Activated CD8-positive, alpha-beta T cell treated with anti-CD3 and anti-CD28 coated beads for 36 hours (primary cell): ENCODE measurements at regions not wholly inside any gene's neighbourhood (a gene's known extent, or its start where the extent isn't known, plus 50 kb on each side); places are given as distances from the start of the nearest gene placed in this dataset.

Experiments
- ATAC-seq: fragments of 200-7000 bp; cut with Tn5 transposase; one replicate; pipeline ENCODE4 v1.10.0; 2021; ENCODE audit warnings: mild to moderate bottlenecking, moderate library complexity
- CTCF ChIA-PET: fragments of 350-600 bp; sonication (Branson Sonifier 250); formaldehyde crosslinking; loops from one replicate; lab custom pipeline; 2021; ENCODE audit warnings: antibody characterized with exemption; lab: Charles Lee
- POLR2A ChIA-PET: fragments of 350-600 bp; sonication (Branson Sonifier 250); formaldehyde crosslinking; loops from one replicate; lab custom pipeline; 2021; ENCODE audit warnings: antibody characterized with exemption; lab: Charles Lee
- DNase-seq: peaks from one replicate; pipeline ENCODE4 v3.0.0-alpha.2; 2020
- H3K27ac Mint-ChIP-seq: one replicate; pipeline ENCODE4 v1.8.0; 2021; ENCODE audit warnings: mild to moderate bottlenecking, mixed read lengths
- H3K27me3 Mint-ChIP-seq: one replicate; pipeline ENCODE4 v1.8.0; 2021; ENCODE audit warnings: mixed read lengths
- H3K36me3 Mint-ChIP-seq: one replicate; pipeline ENCODE4 v1.8.0; 2021; ENCODE audit warnings: low read depth, mixed read lengths
- H3K4me1 Mint-ChIP-seq: one replicate; pipeline ENCODE4 v1.8.0; 2021; ENCODE audit warnings: low read depth, mixed read lengths
- H3K4me3 Mint-ChIP-seq: one replicate; pipeline ENCODE4 v1.8.0; 2021; ENCODE audit warnings: mild to moderate bottlenecking, moderate library complexity, mixed read lengths
- H3K9me3 Mint-ChIP-seq: one replicate; pipeline ENCODE4 v1.8.0; 2021; ENCODE audit warnings: mixed read lengths
- intact Hi-C: fragments of 100-400 bp; cut with micrococcal nuclease; formaldehyde crosslinking; loops from one replicate; pipeline ENCODE4 v1.10.0; 2022
- TF ChIP-seq, protein P1 (sequence below): fragments of 200-600 bp; IDR thresholded peaks from one replicate; pipeline ENCODE4 v1.8.0; 2022; ENCODE audit warnings: antibody characterized with exemption, mild to moderate bottlenecking

DNA sequence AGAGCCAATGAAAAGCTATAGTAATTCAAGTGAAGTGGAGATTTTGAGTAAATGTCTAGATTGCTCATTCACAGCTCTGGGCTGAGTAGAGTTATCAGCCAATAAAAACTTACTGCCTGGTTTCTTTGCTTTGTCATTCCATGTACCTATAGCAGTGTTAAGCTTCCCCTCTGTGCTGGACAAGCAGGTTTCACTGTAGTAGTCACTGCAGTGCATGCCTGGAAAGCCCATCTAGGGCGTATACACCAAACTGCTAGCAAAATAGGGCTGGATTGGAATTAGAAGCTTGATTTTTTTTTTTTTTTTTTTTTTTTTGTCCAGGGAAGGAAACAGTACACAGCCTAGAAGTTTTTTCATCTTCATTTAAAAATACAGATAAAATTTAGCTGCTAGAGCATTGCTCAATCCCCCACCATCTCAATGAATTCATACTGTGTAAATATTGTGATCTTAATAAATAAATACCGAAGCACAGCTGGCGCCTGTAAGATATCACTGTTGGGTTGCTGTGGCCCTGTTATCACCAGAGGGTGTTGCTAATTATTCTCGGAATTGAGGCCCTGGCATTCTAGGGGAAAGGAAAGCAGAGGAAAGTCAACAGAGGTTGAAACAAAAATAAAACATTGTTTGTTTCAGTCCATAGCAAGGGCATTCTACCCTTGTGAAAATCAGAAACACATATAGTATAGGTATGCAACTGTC lies 968.5 kb upstream of the GJE1 start:
- no peak for ATAC-seq
- CTCF ChIA-PET = no interaction called here
- H3K27ac Mint-ChIP-seq = no peak overlapping the region

DNA sequence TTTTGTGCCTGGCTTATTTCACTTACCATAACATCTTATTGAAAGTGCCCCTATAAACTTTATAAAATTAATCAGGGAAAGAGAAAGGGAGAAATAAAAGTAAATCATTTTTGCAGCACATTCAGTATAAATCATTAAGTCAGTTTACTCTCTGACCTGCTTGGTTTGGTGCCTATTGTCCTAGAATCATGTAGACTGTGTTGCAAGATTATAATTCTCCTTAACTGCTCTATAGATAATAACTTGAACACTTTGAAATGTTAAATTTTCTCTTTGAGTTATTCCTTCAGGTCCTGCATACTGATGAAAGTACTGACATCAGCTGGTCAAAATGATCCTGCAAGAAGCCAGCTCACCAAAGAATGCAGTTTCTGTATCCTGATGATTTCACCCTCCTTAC lies 969.6 kb upstream of the GJE1 start:
- H3K4me1 Mint-ChIP-seq = no peaks in the 10 kb centered on the region

More for the DNA sequence above, 968.5 kb upstream of the GJE1 start:
- Mint-ChIP-seq H3K4me3 (no peak overlapping the region), H3K9me3 (no peaks in the 10 kb centered on the region), H3K27me3 (peaks cover 2% of the 10 kb centered on the region), H3K4me1 (no peaks in the 10 kb centered on the region), H3K36me3 (no peaks in the 10 kb centered on the region)
- TF ChIP-seq, protein P1, sequence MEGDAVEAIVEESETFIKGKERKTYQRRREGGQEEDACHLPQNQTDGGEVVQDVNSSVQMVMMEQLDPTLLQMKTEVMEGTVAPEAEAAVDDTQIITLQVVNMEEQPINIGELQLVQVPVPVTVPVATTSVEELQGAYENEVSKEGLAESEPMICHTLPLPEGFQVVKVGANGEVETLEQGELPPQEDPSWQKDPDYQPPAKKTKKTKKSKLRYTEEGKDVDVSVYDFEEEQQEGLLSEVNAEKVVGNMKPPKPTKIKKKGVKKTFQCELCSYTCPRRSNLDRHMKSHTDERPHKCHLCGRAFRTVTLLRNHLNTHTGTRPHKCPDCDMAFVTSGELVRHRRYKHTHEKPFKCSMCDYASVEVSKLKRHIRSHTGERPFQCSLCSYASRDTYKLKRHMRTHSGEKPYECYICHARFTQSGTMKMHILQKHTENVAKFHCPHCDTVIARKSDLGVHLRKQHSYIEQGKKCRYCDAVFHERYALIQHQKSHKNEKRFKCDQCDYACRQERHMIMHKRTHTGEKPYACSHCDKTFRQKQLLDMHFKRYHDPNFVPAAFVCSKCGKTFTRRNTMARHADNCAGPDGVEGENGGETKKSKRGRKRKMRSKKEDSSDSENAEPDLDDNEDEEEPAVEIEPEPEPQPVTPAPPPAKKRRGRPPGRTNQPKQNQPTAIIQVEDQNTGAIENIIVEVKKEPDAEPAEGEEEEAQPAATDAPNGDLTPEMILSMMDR = no peak
- POLR2A ChIA-PET = no interaction called here
- intact Hi-C loops = no loop called here
- no peak for DNase-seq

GRCh38 chr6:141158740-141159139 lies 974.0 kb upstream of the GJE1 start:
- Mint-ChIP-seq H3K9me3 (peaks cover 4% of the 10 kb centered on the region), H3K4me3 (no peak overlapping the region), H3K36me3 (no peaks in the 10 kb centered on the region), H3K4me1 (peaks cover 2% of the 10 kb centered on the region), H3K27ac (no peak overlapping the region), H3K27me3 (peaks cover 2% of the 10 kb centered on the region)
- CTCF ChIA-PET = no interaction called here
- POLR2A ChIA-PET = no interaction called here
- TF ChIP-seq, protein P1 = no peak
- intact Hi-C loops = no loop called here
- DNase-seq (no peak), ATAC-seq (no peak)

More for the DNA sequence above, 969.6 kb upstream of the GJE1 start:
- ChIA-PET POLR2A (no interaction called here), CTCF (no interaction called here)
- DNase-seq (no peak), ATAC-seq (no peak)
- Mint-ChIP-seq H3K4me3 (no peak overlapping the region), H3K36me3 (no peaks in the 10 kb centered on the region), H3K9me3 (no peaks in the 10 kb centered on the region), H3K27ac (no peak overlapping the region), H3K27me3 (peaks cover 2% of the 10 kb centered on the region)
- intact Hi-C loops = no loop called here
- TF ChIP-seq, protein P1 = no peak

DNA sequence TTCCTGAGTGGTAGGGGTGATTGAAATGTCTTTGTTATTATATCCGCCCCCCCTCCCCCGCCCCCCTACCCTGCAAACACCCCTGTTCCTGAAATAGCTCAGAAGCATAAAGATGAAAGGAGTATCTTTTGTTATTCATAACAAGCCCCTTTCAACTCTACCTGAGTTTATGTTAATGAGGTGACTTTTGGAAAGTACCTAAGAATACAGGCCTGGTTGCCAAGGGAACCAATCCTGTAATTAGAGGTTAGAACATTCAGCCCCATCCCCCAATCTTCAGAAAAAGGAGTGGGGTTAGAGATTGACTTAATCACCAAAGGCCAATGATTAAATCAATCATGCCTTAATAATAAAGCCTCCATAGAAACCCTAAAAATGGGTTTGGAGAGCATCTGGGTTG lies 979.2 kb upstream of the GJE1 start:
- Mint-ChIP-seq H3K27me3 (no peaks in the 10 kb centered on the region), H3K4me1 (peaks cover 14% of the 10 kb centered on the region), H3K9me3 (peaks cover 6% of the 10 kb centered on the region), H3K27ac (no peak overlapping the region), H3K4me3 (no peak overlapping the region), H3K36me3 (no peaks in the 10 kb centered on the region)
- peak; percentile 85 for ATAC-seq
- ChIA-PET CTCF (no interaction called here), POLR2A (no interaction called here)
- TF ChIP-seq, protein P1 = no peak
- intact Hi-C loops = no loop called here
- peak; percentile 42 for DNase-seq

- TF ChIP-seq, protein P1 = no peak
- ATAC-seq (no peak), DNase-seq (no peak)
- ChIA-PET CTCF (no interaction called here), POLR2A (no interaction called here)
- intact Hi-C loops = no loop called here
- Mint-ChIP-seq H3K4me3 (no peak overlapping the region), H3K4me1 (peaks cover 14% of the 10 kb centered on the region), H3K27ac (no peak overlapping the region), H3K27me3 (no peaks in the 10 kb centered on the region), H3K9me3 (peaks cover 6% of the 10 kb centered on the region), H3K36me3 (no peaks in the 10 kb centered on the region)
Measured at GRCh38 chr6:141152951-141153350, 979.8 kb upstream of the GJE1 start.
